ENCODE measurements at regions not wholly inside any gene's neighbourhood (a gene's known extent, or its start where the extent isn't known, plus 50 kb on each side); places are given as distances from the start of the nearest gene placed in this dataset.

DNA sequence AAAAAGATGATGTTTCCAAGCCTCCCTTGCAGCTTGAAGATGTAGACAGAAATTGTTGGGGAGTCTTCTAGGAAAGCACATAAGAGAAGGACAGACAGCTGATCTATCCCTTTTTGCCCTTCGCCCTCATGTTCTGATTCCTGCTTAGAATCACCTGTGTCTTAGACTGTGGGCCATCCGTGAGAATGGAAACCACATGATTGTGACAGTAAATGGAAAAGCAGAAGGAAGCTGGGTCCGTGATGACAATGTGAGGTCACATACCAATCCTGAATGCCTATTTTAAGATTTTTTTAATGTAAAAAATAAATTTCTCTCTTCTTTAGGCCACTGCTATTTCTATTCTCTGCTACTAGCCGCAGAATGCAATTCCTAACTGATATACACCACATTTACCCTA lies 67.7 kb upstream of the C1orf87 start:
- DNase-seq (ENCODE audit: low read depth in 2 of 2), result no peak

DNA sequence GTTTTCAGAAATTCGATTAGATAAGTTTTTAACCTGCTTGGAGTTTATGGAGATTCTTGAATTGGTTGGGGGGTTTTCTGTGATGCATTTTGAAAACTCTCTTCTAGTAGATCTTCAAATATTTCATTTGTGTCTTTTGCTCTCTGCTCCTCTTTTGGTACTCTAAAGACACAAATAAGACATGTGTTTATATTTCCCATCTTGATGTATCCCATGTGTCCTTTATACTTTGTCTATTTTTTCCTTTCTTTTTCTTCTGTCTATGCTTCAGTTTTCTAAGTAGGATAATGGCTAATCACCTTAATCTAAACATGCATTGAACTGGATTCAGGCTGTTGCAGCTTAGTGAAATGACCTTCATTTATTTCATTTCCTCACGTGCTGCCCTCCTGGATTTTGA lies 63.8 kb upstream of the C1orf87 start:
- no peak for DNase-seq (ENCODE audit: low read depth in 2 of 2)

DNA sequence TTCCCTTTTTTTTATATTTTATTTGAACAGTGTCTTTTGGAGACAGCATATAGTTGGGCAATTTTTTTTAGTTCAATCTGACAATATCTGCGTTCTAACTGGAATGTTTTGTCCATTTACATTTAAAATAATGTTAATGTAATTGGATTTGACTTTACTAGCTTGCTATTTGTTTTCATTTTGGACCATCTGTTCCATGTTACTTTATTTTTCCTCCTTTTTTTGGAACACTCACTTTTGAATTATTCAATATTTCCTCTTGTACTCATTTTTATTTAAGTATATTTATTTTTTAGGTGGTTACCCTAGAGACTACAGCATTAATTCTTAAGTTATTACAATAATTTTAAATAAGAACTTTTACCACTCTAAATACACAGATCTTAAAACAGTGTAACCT lies 62.8 kb upstream of the C1orf87 start:
- no peak for DNase-seq (ENCODE audit: low read depth in 2 of 2)

- no peak for DNase-seq (ENCODE audit: low read depth in 2 of 2)
These were observed 61.1 kb upstream of the C1orf87 start for GRCh38 chr1:60134716-60135115.

GRCh38 chr1:60133848-60134247 lies 60.3 kb upstream of the C1orf87 start:
- no peak for DNase-seq (ENCODE audit: low read depth in 2 of 2)

- DNase-seq (ENCODE audit: low read depth in 2 of 2), result peak in 1 of 2 donors; percentile 34
These were observed 59.6 kb upstream of the C1orf87 start for GRCh38 chr1:60133000-60133673.

DNA sequence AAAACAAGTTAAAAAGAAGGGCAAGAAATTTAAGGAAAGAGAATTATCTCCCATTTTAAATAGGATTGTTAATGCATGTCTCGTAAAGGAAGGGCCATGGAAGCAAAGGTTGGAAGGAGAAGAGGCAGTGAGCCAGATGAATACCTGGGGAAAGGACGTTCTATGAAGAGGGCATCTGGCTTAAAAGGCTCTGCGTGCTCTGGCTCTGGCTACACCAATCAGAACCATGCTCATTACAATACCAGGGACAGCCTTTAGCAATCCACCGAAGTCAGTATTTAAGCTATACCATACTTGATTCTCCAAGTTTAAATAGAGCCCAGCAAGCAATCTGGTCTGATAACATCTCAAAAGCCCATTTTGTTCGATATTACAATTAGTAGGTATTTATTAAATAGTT lies 58.5 kb upstream of the C1orf87 start:
- no peak for DNase-seq (ENCODE audit: low read depth in 2 of 2)

DNA sequence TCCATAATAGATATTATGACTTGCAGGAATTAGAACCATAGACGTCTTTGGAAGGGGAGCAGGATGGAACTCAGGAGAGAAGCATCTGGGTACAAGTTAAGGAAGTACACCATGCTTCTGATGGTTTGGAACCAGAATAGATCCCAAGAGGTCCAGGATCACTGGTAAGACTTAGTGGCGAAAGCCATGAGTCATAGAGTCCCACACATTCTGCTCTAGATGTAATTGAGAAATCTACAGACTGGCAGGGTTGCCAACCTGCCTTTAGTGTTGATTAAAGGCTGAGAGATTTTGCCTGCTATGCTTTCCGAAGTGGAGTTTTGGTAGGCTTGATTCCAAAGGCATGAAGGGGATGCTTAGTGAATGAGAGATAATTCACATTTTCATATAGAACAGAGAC lies 57.1 kb upstream of the C1orf87 start:
- no peak for DNase-seq (ENCODE audit: low read depth in 2 of 2)

DNA sequence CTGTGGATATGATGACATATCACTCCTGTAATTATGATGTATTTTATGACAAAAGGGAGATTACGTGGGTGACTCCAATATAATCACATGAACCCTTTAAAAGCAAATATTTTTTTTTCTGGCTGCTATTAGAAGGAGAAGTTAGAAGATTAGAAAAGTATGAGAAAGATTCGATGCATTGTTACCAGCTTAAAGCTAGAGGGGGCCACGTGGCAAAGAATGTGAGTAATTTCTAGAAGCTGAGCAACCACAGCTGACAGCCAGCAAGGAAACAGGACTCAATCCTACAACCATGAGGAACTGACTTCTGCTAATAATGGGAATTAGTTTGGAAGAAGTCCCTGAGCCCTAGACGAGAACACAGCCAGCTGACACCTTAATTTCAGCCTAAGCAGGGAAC lies 56.3 kb upstream of the C1orf87 start:
- DNase-seq (ENCODE audit: low read depth in 2 of 2), result no peak

- DNase-seq (ENCODE audit: low read depth in 2 of 2), result peak; percentile 32 to 45
These were observed 53.2 kb upstream of the C1orf87 start for GRCh38 chr1:60126723-60127122.

All from dermis microvascular lymphatic vessel endothelial cell (primary cell).